DND-41 (cell line): ENCODE measurements at regions not wholly inside any gene's neighbourhood (a gene's known extent, or its start where the extent isn't known, plus 50 kb on each side); places are given as distances from the start of the nearest gene placed in this dataset.

ENCODE experiments used
- EZH2 ChIP-seq: IDR thresholded peaks from 3 replicates; pipeline ENCODE4 v1.6.1; 2012; ENCODE audit warnings: borderline replicate concordance, low read depth, mild to moderate bottlenecking, moderate library complexity, low read length, inconsistent platforms; ENCODE audit not compliant: severe bottlenecking
- TF ChIP-seq, protein P1 (sequence below): IDR thresholded peaks from 2 replicates; pipeline ENCODE4 v1.5.1; 2012; ENCODE audit warnings: borderline replicate concordance, low read length, moderate library complexity, mild to moderate bottlenecking; ENCODE audit not compliant: poor library complexity, severe bottlenecking; ENCODE audit errors: extremely low read depth

- TF ChIP-seq, protein P1, sequence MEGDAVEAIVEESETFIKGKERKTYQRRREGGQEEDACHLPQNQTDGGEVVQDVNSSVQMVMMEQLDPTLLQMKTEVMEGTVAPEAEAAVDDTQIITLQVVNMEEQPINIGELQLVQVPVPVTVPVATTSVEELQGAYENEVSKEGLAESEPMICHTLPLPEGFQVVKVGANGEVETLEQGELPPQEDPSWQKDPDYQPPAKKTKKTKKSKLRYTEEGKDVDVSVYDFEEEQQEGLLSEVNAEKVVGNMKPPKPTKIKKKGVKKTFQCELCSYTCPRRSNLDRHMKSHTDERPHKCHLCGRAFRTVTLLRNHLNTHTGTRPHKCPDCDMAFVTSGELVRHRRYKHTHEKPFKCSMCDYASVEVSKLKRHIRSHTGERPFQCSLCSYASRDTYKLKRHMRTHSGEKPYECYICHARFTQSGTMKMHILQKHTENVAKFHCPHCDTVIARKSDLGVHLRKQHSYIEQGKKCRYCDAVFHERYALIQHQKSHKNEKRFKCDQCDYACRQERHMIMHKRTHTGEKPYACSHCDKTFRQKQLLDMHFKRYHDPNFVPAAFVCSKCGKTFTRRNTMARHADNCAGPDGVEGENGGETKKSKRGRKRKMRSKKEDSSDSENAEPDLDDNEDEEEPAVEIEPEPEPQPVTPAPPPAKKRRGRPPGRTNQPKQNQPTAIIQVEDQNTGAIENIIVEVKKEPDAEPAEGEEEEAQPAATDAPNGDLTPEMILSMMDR = no peak
- TF ChIP-seq EZH2 = no peak
Observed at GRCh38 chr11:135001581-135001980, 589.5 kb upstream of the B3GAT1 start.
